ENCODE measurements at regions not wholly inside any gene's neighbourhood (a gene's known extent, or its start where the extent isn't known, plus 50 kb on each side); places are given as distances from the start of the nearest gene placed in this dataset.

DNA sequence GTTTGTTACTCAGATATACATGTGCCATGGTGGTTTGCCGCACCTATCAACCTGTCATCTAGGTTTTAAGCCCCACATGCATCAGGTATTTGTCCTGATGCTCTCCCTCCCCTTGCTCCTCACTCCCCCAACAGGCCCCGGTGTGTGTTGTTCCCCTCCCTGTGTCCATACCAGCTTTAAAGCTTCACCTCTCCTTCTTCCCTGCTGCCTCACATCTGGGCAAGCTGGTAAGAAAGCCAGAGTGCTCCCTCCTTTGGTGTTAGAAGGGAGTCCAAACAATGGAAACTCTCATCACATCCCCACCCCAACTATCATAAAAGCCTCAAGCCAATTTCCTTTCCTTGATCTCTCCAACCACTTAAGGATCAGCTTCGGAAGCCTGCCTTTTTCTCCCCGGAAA lies 1115.6 kb upstream of the GOT2 start:
- WGBS (ENCODE audit: low lambda C conversion rate), result 11% methylated on average over 4 of the region's 4 CpGs

More for the DNA sequence above, 1115.6 kb upstream of the GOT2 start:
- BruUV-seq (replicated peaks), result no TSS peak
- ChIA-PET POLR2A (no interaction called here), CTCF (ENCODE audit: low intra/inter-chr PET ratio, low total read pairs) (no interaction called here)
- H3K4me2 ChIP-seq (ENCODE audit: low read depth, low read length), result no peak overlapping the region
- ATAC-seq (no peak), FAIRE-seq (no peak), DNase-seq (ENCODE audit: low spot score) (no peak)
- H2AFZ ChIP-seq (ENCODE audit: low read length), result no peak overlapping the region
- intact Hi-C loops (cut with micrococcal nuclease; ENCODE audit: unreplicated experiment), result no loop called here
- H3K9me3 ChIP-seq (ENCODE audit: low read length), result peaks cover 51% of the 10 kb centered on the region
- TF ChIP-seq ZNF350 (CRISPR knock-in tag; IDR thresholded peaks at IDR 0.05; ENCODE audit: borderline replicate concordance, low read depth), result no peak
- no peak for TF ChIP-seq MTF2 (CRISPR knock-in tag; IDR thresholded peaks at IDR 0.05; ENCODE audit: borderline replicate concordance)
- TF ChIP-seq, protein P1, sequence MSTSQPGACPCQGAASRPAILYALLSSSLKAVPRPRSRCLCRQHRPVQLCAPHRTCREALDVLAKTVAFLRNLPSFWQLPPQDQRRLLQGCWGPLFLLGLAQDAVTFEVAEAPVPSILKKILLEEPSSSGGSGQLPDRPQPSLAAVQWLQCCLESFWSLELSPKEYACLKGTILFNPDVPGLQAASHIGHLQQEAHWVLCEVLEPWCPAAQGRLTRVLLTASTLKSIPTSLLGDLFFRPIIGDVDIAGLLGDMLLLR (CRISPR knock-in tag; IDR thresholded peaks at IDR 0.05), result no peak
- TF ChIP-seq ZNF761 (CRISPR knock-in tag; conservative IDR thresholded peaks at IDR 0.05), result no peak
- no peak for TF ChIP-seq ZSCAN12 (CRISPR knock-in tag; IDR thresholded peaks at IDR 0.05)
- TF ChIP-seq NFYC (CRISPR knock-in tag; IDR thresholded peaks at IDR 0.05), result no peak
- no peak for TF ChIP-seq RXRB (CRISPR knock-in tag; IDR thresholded peaks at IDR 0.05; ENCODE audit: borderline replicate concordance)
- no peak for TF ChIP-seq RAD51 (IDR thresholded peaks at IDR 0.05; ENCODE audit: borderline replicate concordance)
- no peak for TF ChIP-seq BHLHE40 (IDR thresholded peaks at IDR 0.05; ENCODE audit: low read length)
- TF ChIP-seq HOXA9 (CRISPR knock-in tag; IDR thresholded peaks at IDR 0.05; ENCODE audit: borderline replicate concordance), result no peak
- no peak for TF ChIP-seq ZNF598 (CRISPR knock-in tag; IDR thresholded peaks at IDR 0.05; ENCODE audit: borderline replicate concordance)
- TF ChIP-seq, protein P2, sequence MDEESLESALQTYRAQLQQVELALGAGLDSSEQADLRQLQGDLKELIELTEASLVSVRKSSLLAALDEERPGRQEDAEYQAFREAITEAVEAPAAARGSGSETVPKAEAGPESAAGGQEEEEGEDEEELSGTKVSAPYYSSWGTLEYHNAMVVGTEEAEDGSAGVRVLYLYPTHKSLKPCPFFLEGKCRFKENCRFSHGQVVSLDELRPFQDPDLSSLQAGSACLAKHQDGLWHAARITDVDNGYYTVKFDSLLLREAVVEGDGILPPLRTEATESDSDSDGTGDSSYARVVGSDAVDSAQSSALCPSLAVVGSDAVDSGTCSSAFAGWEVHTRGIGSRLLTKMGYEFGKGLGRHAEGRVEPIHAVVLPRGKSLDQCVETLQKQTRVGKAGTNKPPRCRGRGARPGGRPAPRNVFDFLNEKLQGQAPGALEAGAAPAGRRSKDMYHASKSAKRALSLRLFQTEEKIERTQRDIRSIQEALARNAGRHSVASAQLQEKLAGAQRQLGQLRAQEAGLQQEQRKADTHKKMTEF (CRISPR knock-in tag; IDR thresholded peaks at IDR 0.05), result no peak
- TF ChIP-seq, protein P3, sequence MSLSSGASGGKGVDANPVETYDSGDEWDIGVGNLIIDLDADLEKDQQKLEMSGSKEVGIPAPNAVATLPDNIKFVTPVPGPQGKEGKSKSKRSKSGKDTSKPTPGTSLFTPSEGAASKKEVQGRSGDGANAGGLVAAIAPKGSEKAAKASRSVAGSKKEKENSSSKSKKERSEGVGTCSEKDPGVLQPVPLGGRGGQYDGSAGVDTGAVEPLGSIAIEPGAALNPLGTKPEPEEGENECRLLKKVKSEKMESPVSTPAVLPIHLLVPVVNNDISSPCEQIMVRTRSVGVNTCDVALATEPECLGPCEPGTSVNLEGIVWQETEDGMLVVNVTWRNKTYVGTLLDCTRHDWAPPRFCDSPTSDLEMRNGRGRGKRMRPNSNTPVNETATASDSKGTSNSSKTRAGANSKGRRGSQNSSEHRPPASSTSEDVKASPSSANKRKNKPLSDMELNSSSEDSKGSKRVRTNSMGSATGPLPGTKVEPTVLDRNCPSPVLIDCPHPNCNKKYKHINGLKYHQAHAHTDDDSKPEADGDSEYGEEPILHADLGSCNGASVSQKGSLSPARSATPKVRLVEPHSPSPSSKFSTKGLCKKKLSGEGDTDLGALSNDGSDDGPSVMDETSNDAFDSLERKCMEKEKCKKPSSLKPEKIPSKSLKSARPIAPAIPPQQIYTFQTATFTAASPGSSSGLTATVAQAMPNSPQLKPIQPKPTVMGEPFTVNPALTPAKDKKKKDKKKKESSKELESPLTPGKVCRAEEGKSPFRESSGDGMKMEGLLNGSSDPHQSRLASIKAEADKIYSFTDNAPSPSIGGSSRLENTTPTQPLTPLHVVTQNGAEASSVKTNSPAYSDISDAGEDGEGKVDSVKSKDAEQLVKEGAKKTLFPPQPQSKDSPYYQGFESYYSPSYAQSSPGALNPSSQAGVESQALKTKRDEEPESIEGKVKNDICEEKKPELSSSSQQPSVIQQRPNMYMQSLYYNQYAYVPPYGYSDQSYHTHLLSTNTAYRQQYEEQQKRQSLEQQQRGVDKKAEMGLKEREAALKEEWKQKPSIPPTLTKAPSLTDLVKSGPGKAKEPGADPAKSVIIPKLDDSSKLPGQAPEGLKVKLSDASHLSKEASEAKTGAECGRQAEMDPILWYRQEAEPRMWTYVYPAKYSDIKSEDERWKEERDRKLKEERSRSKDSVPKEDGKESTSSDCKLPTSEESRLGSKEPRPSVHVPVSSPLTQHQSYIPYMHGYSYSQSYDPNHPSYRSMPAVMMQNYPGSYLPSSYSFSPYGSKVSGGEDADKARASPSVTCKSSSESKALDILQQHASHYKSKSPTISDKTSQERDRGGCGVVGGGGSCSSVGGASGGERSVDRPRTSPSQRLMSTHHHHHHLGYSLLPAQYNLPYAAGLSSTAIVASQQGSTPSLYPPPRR (CRISPR knock-in tag; IDR thresholded peaks at IDR 0.05; ENCODE audit: borderline replicate concordance), result no peak
- H3K9ac ChIP-seq (ENCODE audit: insufficient read depth, low read depth, low read length), result no peak overlapping the region
- no peak overlapping the region for H3K27ac ChIP-seq (ENCODE audit: extremely low read length, insufficient read depth, low read length)
- H3K4me3 ChIP-seq (replicated peaks in 1 of 3; ENCODE audit: insufficient read depth in 1 of 3, low read depth in 2 of 3, low read length in 3 of 3), result no peak overlapping the region
- no peaks in the 10 kb centered on the region for H4K20me1 ChIP-seq (ENCODE audit: insufficient read depth, low read length)
- H3K36me3 ChIP-seq (replicated peaks in 1 of 2; ENCODE audit: control insufficient read depth in 1 of 2, insufficient read depth in 2 of 2, low read length in 2 of 2), result no peaks in the 10 kb centered on the region
- no peaks in the 10 kb centered on the region for H3K79me2 ChIP-seq (ENCODE audit: insufficient read depth, low read length)
- no peaks in the 10 kb centered on the region for H3K27me3 ChIP-seq (ENCODE audit: control insufficient read depth in 1 of 2, insufficient read depth in 2 of 2, low read length in 2 of 2)
- no peaks in the 10 kb centered on the region for H3K4me1 ChIP-seq (ENCODE audit: insufficient read depth, low read length)
- in situ Hi-C loops (cut with HindIII; ENCODE audit: extremely low pct_ligation_motif_present, low pct_unique_long_range_greater_than_20kb), result no loop called here

All from HepG2 (cell line).